ES-I3 (cell line): ENCODE measurements at regions not wholly inside any gene's neighbourhood (a gene's known extent, or its start where the extent isn't known, plus 50 kb on each side); places are given as distances from the start of the nearest gene placed in this dataset.

Experiments used
- H3K36me3 ChIP-seq: 2 replicates; pipeline ENCODE4 v1.6.1; 2013; ENCODE audit warnings: mild to moderate bottlenecking, low read length, control low read depth, moderate library complexity; ENCODE audit not compliant: insufficient read depth
- H3K4me1 ChIP-seq: 2 replicates; pipeline ENCODE4 v1.6.1; 2013; ENCODE audit warnings: mild to moderate bottlenecking, control low read depth, low read length; ENCODE audit not compliant: insufficient read depth
- H3K9ac ChIP-seq: 2 replicates; pipeline ENCODE4 v1.6.1; 2013; ENCODE audit warnings: low read depth, mild to moderate bottlenecking, low read length, moderate library complexity
- H3K9me3 ChIP-seq: 2 replicates; pipeline ENCODE4 v1.6.1; 2013; ENCODE audit warnings: mild to moderate bottlenecking, low read length, moderate library complexity; ENCODE audit not compliant: control insufficient read depth, insufficient read depth

DNA sequence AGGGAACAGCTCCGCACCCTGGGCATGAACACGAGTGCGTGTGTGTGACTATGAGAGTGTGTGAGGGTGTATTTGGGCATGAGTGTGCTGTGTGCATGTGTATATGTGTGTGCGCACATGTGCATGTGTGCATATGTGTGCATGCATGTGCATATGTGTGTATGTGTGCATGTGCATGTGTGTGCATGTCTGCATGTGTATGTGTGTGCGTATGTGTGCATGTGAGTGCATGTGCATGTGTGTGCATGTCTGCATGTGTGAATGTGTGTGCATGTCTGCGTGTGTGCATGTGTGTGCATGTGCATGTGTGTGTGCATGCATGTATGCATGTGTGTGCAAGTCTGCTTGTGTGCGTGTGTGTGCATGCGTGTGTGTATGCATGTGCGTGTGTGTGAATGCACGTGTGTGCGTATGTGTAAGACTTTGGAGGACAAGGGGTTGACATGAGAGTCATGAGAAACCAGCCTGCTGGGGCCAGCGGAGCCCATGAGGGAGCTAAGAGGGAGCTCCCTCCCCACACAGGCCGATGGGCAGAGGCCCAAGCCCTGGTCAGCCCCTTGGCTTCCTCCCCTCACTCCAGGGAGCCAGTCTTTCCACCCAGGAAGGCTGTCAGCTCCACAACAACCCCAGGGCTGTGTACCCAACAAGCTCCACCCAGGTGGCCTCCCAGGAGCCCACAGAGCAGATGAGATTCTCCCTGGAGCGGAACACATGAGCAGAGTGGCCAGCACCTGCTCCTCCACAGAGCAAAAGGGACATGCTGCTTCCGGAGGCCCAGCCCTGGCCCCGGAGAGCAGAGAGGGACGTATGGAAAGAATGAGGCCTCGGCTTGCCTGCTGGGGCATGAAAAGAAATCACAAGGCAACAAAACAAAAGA lies 142.5 kb upstream of the PPP2R2D start:
- H3K36me3 ChIP-seq: no peaks in the 10 kb centered on the region
- peaks cover 12% of the 10 kb centered on the region for H3K4me1 ChIP-seq
- H3K9ac ChIP-seq: no peak overlapping the region
- no peaks in the 10 kb centered on the region; the same call in 1 of the 2 replicates for H3K9me3 ChIP-seq

- H3K36me3 ChIP-seq: no peaks in the 10 kb centered on the region
- H3K9me3 ChIP-seq: no peaks in the 10 kb centered on the region; the same call in 1 of the 2 replicates
- H3K9ac ChIP-seq: no peak overlapping the region
- peaks cover 10% of the 10 kb centered on the region for H3K4me1 ChIP-seq
Observed at GRCh38 chr10:131758939-131759301, 141.9 kb upstream of the PPP2R2D start.

- Histone ChIP-seq H3K9me3 (no peaks in the 10 kb centered on the region; the same call in 1 of the 2 replicates), H3K4me1 (peaks cover 10% of the 10 kb centered on the region), H3K36me3 (no peaks in the 10 kb centered on the region), H3K9ac (no peak overlapping the region)
Observed at GRCh38 chr10:131759347-131759746, 141.5 kb upstream of the PPP2R2D start.

DNA sequence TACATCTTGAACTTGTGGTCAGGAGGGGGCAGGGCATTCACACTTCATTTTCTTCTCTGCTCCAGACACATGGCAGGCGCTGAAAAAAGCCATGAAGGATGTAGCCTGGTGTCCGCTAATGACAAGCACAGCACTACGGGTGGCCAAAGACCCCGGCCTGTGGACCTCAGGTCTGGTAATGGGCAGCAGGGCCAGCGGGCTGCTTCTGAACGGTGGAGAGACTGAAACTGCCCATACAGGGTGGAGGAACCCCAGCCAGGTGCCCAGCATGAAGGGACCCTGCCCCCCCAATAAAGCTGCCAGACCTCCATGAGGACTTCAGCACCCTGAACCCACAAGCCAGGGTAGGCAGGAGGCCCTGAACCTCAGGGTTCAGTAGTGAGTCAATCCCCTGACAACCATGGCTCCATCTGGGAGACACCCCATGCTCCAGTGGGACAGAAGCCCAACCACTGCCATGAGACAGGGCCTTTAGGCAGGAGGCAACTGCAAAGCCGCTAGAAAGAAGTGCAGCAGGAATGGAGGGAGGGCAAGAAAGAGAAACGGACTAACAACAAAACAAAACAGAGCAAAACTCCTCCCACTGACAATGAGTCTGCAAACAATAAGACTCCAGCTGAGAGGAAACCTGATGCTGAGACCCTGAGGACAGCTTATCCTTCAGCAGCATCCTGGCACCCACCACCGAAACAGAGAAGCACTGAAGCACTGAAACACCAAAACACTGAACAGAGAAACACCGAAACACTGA lies 140.2 kb upstream of the PPP2R2D start:
- H3K36me3 ChIP-seq: no peaks in the 10 kb centered on the region
- H3K4me1 ChIP-seq: peaks cover 10% of the 10 kb centered on the region
- no peak overlapping the region for H3K9ac ChIP-seq
- H3K9me3 ChIP-seq: no peaks in the 10 kb centered on the region; the same call in 1 of the 2 replicates

DNA sequence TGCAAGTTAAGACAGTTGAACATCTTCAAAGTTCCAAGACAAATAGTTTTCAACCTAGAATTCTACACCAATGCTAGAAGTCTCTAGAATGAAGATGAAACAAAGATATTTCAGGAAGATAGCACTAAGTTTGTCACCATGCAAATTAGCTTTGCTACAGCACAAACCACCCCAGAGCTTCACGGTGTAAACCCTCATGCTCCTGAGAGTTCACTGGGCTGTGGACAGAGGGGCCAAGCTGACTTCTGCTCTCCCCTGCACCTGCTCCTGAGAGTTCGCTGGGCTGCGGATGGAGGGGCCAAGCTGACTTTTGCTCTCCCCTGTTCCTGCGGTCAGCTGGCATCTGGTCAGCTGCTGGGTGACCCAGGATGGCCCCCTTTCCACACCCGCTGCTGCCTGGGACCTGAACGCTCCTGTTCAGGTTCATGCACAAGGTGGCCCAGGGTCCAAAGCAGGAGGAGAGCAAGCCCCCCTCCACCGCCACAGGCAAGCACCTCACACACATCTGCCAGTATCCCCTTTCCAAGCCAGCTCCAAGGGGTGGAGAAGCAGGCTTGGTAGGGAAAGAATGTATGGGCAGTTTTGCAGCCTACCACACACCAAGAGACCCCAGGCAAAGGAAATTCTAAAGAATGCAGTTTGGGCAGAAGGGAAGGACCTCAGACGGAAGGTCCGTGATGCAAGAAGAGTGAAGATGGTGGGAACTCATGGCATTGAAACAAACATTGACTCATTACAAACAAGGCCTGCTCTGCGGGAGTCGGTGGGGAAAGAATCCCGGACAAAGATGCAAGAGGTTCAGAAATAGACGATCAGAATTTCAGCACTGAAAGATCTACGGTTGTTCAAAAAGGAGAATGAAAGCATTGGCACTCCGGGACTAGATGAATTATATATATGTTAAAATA lies 137.8 kb upstream of the PPP2R2D start:
- Histone ChIP-seq H3K4me1 (peaks cover 10% of the 10 kb centered on the region), H3K36me3 (no peaks in the 10 kb centered on the region), H3K9ac (no peak overlapping the region), H3K9me3 (no peaks in the 10 kb centered on the region; the same call in 1 of the 2 replicates)

- H3K36me3 ChIP-seq: no peaks in the 10 kb centered on the region
- peaks cover 10% of the 10 kb centered on the region for H3K4me1 ChIP-seq
- no peaks in the 10 kb centered on the region; the same call in 1 of the 2 replicates for H3K9me3 ChIP-seq
- H3K9ac ChIP-seq: no peak overlapping the region
Observed at GRCh38 chr10:131764929-131765328, 135.9 kb upstream of the PPP2R2D start.

DNA sequence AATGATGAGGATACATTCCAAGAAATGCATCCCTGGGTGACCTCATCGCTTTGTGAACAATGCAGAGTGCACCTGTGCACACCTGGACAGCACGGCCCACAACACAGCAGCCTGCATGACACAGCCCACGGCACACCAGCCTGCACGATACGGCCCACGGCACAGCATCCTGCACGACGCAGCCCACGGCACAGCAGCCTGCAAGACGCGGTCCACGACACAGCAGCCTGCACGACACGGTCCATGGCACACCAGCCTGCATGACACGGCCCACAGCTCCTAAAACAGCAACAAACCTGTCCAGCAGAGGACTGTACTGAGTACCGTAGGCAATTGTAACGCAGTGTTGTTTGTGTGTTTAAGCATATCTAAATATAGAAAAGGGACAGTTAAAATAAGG lies 134.7 kb upstream of the PPP2R2D start:
- Histone ChIP-seq H3K9me3 (no peaks in the 10 kb centered on the region; the same call in 1 of the 2 replicates), H3K4me1 (peaks cover 3% of the 10 kb centered on the region), H3K9ac (no peak overlapping the region), H3K36me3 (no peaks in the 10 kb centered on the region)

- Histone ChIP-seq H3K4me1 (no peaks in the 10 kb centered on the region), H3K9me3 (no peaks in the 10 kb centered on the region; the same call in 1 of the 2 replicates), H3K36me3 (no peaks in the 10 kb centered on the region), H3K9ac (no peak overlapping the region)
Observed at GRCh38 chr10:131767716-131768115, 133.1 kb upstream of the PPP2R2D start.

GRCh38 chr10:131769571-131770410 lies 131.0 kb upstream of the PPP2R2D start:
- H3K9ac ChIP-seq: no peak overlapping the region
- no peaks in the 10 kb centered on the region for H3K4me1 ChIP-seq
- no peaks in the 10 kb centered on the region for H3K9me3 ChIP-seq
- H3K36me3 ChIP-seq: no peaks in the 10 kb centered on the region

GRCh38 chr10:131770946-131771633 lies 129.7 kb upstream of the PPP2R2D start:
- H3K9me3 ChIP-seq: no peaks in the 10 kb centered on the region
- no peaks in the 10 kb centered on the region for H3K36me3 ChIP-seq
- no peaks in the 10 kb centered on the region for H3K4me1 ChIP-seq
- no peak overlapping the region for H3K9ac ChIP-seq

- H3K9ac ChIP-seq: no peak overlapping the region
- peaks cover 7% of the 10 kb centered on the region; the same call in 1 of the 2 replicates for H3K9me3 ChIP-seq
- H3K4me1 ChIP-seq: no peaks in the 10 kb centered on the region
- H3K36me3 ChIP-seq: no peaks in the 10 kb centered on the region
Observed at GRCh38 chr10:131771634-131772358, 129.0 kb upstream of the PPP2R2D start.

DNA sequence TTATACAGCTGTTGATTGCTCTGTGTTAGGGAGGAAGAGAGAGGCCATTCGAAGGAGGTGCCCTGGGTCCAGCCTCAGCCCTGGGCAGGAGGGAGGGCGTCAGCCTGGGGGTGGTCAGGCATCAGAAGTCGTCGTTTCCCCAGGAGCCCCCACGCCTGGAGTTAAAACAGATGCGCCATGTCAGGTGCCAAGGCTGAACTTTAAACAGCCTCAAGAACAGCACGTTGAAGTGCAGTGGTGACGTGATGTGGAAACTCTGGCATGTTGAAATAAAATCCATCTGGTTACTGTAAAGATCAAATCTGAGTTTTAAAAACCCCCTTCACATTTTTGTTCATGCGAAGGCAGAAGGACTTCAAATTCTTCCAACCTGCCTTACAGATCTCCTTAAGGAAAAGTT lies 128.4 kb upstream of the PPP2R2D start:
- H3K4me1 ChIP-seq: no peaks in the 10 kb centered on the region
- H3K36me3 ChIP-seq: no peaks in the 10 kb centered on the region
- H3K9ac ChIP-seq: no peak overlapping the region
- peaks cover 10% of the 10 kb centered on the region for H3K9me3 ChIP-seq
